GM23338 (cell line): ENCODE measurements at regions not wholly inside any gene's neighbourhood (a gene's known extent, or its start where the extent isn't known, plus 50 kb on each side); places are given as distances from the start of the nearest gene placed in this dataset.

Source experiments
- CREB1 ChIP-seq: fragments of 250-450 bp; sonication (Bioruptor Pico); IDR thresholded peaks from 2 replicates; pipeline ENCODE4 v1.5.0; 2020; ENCODE audit warnings: low read depth, mild to moderate bottlenecking, moderate library complexity
- CTCF ChIP-seq, 2 experiments: fragments of 200-600 bp in 1 of 2; sonication (generic) in 1 of 2; conservative IDR thresholded peaks; 2 replicates each; pipeline versions ENCODE4 v1.5.1 to v1.6.1; 2016 to 2017; ENCODE audit warnings: antibody characterized with exemption in 2 of 2, low read depth in 2 of 2, mild to moderate bottlenecking in 2 of 2, moderate library complexity in 1 of 2
- ETS1 ChIP-seq: IDR thresholded peaks from 2 replicates; pipeline ENCODE4 v1.6.1; 2016; ENCODE audit warnings: antibody characterized with exemption
- EZH2 ChIP-seq: fragments of 200-600 bp; sonication (generic); IDR thresholded peaks from one replicate; pipeline ENCODE4 v1.8.0; 2017; ENCODE audit warnings: antibody characterized with exemption, mild to moderate bottlenecking, low read depth; ENCODE audit not compliant: unreplicated experiment
- EZH2phosphoT487 ChIP-seq: fragments of 200-600 bp; sonication (generic); IDR thresholded peaks from one replicate; pipeline ENCODE4 v1.8.1; 2018; ENCODE audit warnings: antibody characterized with exemption; ENCODE audit not compliant: unreplicated experiment
- JUNB ChIP-seq: IDR thresholded peaks from one replicate; pipeline ENCODE4 v1.6.1; 2016; ENCODE audit warnings: antibody characterized with exemption; ENCODE audit not compliant: unreplicated experiment
- NANOG ChIP-seq: IDR thresholded peaks from 2 replicates; pipeline ENCODE4 v1.6.1; 2016; ENCODE audit warnings: antibody characterized with exemption, borderline replicate concordance
- POLR2AphosphoS5 ChIP-seq: IDR thresholded peaks from 2 replicates; pipeline ENCODE4 v1.6.1; 2016; ENCODE audit warnings: antibody characterized with exemption, low read depth
- REST ChIP-seq: IDR thresholded peaks from one replicate; pipeline ENCODE4 v1.6.1; 2018; ENCODE audit warnings: antibody characterized with exemption; ENCODE audit not compliant: unreplicated experiment
- STAT1 ChIP-seq: IDR thresholded peaks from one replicate; pipeline ENCODE4 v1.6.1; 2016; ENCODE audit warnings: antibody characterized with exemption; ENCODE audit not compliant: unreplicated experiment
- ZNF331 ChIP-seq: fragments of 250-450 bp; sonication (Bioruptor Pico); IDR thresholded peaks from 2 replicates; pipeline ENCODE4 v1.5.0; 2020; ENCODE audit warnings: low read depth, mild to moderate bottlenecking, moderate library complexity
- ZNF462 ChIP-seq: fragments of 250-450 bp; sonication (Bioruptor Pico); IDR thresholded peaks from 2 replicates; pipeline ENCODE4 v1.5.0; 2020; ENCODE audit warnings: mild to moderate bottlenecking, moderate library complexity

GRCh38 chrX:51420610-51421009, 75.8 kb downstream of the NUDT11 start:
- TF ChIP-seq CTCF (conservative IDR thresholded peaks at IDR 0.05; ENCODE audit: low read depth in 2 of 2) (peak; percentile 62 to 64), ZNF331 (CRISPR knock-in tag) (no peak), POLR2AphosphoS5 (no peak), REST (no peak), CREB1 (CRISPR knock-in tag) (no peak), EZH2phosphoT487 (no peak), EZH2 (no peak), ETS1 (no peak), ZNF462 (CRISPR knock-in tag) (no peak), JUNB (no peak), STAT1 (no peak), NANOG (no peak)
